Superior temporal gyrus (tissue), 1 donor: ENCODE measurements at regions not wholly inside any gene's neighbourhood (a gene's known extent, or its start where the extent isn't known, plus 50 kb on each side); places are given as distances from the start of the nearest gene placed in this dataset.

Experiments
- DNase-seq: peaks from one replicate; pipeline ENCODE4 v3.0.0-alpha.2; 2016; ENCODE audit errors: extremely low spot score

GRCh38 chr5:167012123-167013034 is 1279.1 kb upstream of the WWC1 start:
- no peak for DNase-seq

- no peak for DNase-seq
Measured at GRCh38 chr5:167014401-167015056, 1276.9 kb upstream of the WWC1 start.

- DNase-seq = no peak
Measured at GRCh38 chr5:167020418-167020817, 1271.0 kb upstream of the WWC1 start.

DNA sequence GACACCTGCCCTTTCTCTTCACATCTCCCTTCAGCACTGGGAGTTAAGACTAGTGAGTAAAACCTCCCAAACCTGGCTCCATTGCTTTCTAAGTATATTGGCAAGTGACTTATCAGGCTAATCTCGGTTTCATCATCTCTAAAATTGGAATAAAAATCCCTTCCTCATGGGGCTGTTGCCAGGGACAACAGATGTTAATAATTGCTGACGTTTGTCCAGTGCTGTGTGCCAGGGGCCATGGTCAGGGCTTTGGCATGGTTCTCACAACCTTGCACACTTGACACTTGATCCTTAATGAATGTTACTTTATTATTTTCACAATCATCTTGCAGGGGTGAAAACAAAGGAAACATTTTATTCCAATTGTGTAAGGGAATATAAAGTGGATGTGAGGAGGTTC is 1262.0 kb upstream of the WWC1 start:
- no peak for DNase-seq

GRCh38 chr5:167030500-167031120 is 1260.8 kb upstream of the WWC1 start:
- DNase-seq = no peak

DNA sequence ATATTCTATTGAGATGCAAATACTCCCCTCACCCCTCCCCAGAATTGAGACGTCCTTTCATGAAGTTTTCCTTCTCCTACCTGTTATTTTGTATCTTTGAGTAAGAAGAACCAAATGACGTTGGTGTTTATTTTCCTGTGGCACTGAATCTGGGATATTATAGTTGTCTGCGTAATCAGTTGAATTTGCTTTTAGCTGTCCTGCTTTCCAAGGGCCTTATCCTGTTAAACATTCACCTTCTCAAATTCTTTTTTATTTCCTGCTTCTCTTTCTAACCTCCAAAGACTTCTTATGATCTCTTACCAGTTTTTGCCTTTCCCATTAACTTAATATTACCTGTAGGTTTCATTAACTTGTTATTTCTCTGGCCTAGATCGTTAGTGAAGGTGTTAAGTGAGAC is 1254.9 kb upstream of the WWC1 start:
- DNase-seq = no peak

DNA sequence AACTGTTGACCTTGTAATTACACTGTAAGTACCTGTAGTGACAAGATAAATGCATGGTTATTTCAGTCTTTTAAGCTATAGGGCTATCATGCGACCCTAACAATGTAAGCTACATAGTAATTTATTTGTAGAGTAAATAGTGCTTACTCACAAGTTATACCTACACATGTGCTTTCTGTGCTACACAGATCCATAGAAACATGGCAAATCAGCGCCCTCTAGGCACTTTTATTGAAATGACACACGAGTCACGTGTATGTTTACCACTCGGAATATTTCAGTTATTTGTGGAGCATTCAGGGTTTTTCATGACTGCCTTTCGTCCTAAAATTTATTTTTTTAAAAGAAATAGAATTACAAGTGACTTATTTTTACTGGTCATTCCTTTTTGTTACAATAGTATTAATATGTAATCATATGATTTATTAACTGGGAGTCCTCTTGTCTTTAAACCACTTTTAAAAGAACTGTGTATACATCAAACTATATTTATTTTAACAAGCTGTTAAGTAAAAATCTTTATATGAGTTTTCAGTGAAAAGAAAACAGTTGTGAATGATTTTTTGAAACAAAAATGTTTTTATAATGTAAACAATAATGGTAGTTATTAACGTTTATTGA is 1242.3 kb upstream of the WWC1 start:
- peak; percentile 79 for DNase-seq

GRCh38 chr5:167049771-167050567 is 1241.5 kb upstream of the WWC1 start:
- DNase-seq = no peak

DNA sequence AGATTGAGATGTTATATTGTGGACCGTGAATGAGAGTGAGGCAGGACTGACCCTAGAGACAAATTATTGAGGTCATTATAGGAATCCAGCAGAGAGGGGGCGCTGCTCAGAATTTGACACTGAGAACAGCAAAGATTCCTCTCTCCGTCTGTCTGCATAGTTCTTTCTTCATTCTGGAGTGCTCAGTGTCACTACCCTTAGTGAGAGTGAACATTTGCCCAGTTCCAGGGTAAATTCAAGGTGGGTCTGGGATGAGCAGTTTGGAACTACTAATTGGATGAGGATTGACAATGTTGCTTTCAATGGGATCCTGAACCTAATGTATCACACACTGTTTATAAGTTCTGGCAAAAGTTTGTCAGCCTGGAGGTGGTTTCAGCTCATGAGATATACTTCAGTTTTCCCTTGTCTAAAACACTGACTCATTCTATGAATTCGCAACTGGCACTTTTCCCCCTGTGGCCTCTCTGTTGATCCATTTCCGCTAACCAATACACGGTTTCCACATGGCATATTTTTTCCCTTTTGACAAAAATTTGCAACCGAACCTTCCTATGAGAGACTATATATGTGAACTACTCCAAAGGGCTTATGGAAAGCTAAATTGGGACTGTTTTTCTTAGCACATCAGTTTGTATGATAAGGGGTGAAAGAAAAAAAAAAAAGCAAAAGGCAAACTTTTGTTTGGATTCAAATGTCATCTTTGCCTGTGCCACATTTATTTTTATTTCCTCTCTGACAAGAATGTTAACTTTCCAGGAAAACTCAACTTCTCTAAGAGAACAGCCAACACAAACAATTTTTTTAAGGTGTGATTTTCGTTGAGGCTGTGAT is 1240.7 kb upstream of the WWC1 start:
- DNase-seq = peak; percentile 22

- no peak for DNase-seq
Measured at GRCh38 chr5:167051402-167051768, 1240.1 kb upstream of the WWC1 start.

DNA sequence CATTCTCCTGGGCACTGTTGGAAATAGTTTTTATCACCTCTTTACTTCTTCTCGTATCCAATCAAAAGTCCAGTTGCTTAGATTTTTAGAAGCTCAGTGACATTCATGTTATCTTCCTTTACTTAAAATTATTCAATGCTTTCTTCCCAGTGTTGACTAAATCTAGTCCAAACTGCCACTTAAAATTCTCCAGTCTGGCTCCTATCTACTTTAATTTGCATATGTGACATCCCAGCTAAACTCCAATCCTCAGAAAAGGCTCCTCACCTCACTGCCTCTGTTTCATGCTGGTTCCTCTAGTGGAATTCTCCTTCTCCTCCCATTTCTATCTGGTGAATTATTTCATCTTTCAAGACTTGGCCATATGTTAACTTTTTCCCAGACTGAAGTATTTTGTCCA is 1238.7 kb upstream of the WWC1 start:
- DNase-seq = no peak

DNA sequence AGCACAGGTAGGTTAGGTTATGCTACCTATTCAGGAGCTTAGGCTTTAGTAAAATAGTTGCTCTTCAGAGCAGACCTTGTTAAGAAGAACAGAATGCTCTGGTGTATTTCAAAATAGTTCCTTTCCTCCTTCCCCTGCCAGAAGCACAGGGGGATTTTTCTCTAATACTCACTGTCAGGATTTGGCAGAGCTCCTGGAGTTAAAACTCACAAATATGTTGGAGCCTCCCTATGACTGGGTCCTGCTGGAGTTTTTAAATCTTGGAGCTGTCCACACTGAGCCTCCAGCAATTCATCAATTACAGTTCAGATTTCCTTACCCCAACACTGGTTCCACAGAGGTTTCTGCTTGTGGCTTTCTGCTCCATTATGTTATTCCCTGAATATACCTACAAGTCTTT is 1233.8 kb upstream of the WWC1 start:
- no peak for DNase-seq

- DNase-seq = no peak
Measured at GRCh38 chr5:167061695-167062094, 1229.8 kb upstream of the WWC1 start.

DNA sequence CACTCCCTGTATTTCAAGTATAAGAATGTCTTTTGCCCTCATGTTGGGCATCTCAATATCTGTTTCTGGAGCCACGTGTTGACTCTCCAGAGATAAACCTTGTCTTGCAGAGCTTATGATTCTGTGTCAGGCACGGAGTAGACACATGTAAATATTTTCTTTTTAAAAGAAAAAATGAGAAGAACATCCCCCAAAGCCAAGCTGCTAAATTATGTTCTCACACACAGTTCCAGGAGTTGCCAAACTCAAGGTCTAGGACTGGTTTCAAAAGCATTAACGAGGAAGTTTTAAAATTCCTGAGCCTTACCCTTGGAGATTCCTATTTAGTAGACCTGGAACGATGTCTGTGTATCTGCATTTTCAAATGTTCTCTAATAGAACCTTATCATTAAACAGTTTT is 1228.3 kb upstream of the WWC1 start:
- DNase-seq = no peak

DNA sequence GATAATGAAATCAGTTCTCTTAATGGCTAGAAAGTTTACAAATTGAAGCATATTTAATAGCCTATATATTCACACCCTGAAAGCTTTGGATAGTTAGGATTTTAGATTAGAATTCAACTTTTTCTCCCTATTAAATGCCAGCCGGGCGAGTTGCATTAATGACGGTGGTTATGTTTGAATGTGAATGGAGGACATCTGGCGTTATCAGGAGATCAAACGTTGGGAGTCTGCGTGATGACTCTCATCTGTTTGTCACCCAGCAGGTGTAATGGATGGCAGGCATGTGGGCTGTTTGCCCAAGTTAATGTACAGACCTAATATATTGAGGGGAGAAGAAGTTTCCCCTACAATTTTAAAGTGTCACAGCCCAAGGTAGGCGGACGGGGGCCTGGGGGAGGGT is 1227.7 kb upstream of the WWC1 start:
- no peak for DNase-seq

GRCh38 chr5:167064198-167064776 is 1227.2 kb upstream of the WWC1 start:
- DNase-seq = peak; percentile 32

DNA sequence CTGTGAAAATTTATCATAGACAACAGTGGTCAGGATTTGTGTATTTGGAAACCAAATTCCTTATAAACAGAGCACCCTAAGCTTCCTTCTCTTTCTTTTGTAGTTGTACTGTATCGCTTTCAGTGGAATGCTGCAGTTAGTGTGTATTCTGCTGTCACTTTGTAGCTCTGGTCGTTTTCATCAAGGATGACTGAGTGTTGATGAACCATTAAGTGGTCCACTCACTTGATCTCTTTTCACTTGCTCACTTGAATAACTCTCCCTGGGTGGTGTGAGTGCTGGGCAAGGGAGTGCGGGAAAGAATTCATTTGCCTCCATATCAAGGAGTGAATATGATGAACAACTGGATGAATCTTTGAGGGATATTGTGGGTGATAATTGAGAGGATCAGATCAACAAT is 1225.7 kb upstream of the WWC1 start:
- DNase-seq = no peak

GRCh38 chr5:167071981-167072610 is 1219.3 kb upstream of the WWC1 start:
- DNase-seq = no peak

GRCh38 chr5:167081561-167081960 is 1209.9 kb upstream of the WWC1 start:
- no peak for DNase-seq

GRCh38 chr5:167096816-167097215 is 1194.6 kb upstream of the WWC1 start:
- no peak for DNase-seq
